NB4 (cell line): ENCODE measurements at regions not wholly inside any gene's neighbourhood (a gene's known extent, or its start where the extent isn't known, plus 50 kb on each side); places are given as distances from the start of the nearest gene placed in this dataset.

Experiments
- CTCF ChIP-seq: IDR thresholded peaks from one replicate; pipeline ENCODE4 v1.5.1; 2012; ENCODE audit warnings: low read depth, low read length
- MAX ChIP-seq: IDR thresholded peaks from 2 replicates; pipeline ENCODE4 v1.6.1; 2011; ENCODE audit warnings: low read depth, low read length
- MYC ChIP-seq: IDR thresholded peaks from 2 replicates; pipeline ENCODE4 v1.6.1; 2011; ENCODE audit warnings: low read depth, low read length
- POLR2A ChIP-seq: IDR thresholded peaks from 2 replicates; pipeline ENCODE4 v1.6.1; 2011; ENCODE audit warnings: mild to moderate bottlenecking; ENCODE audit not compliant: insufficient read length; ENCODE audit errors: extremely low read depth

GRCh38 chr7:26052706-26053105 is 99.3 kb upstream of the NFE2L3 start:
- TF ChIP-seq CTCF (no peak), POLR2A (no peak), MAX (no peak), MYC (no peak)
